ENCODE measurements at regions not wholly inside any gene's neighbourhood (a gene's known extent, or its start where the extent isn't known, plus 50 kb on each side); places are given as distances from the start of the nearest gene placed in this dataset.

- no peak for DNase-seq (ENCODE audit: low spot score)
- no peak for ATAC-seq (ENCODE audit: low FRiP score)
- TF ChIP-seq, protein P1, sequence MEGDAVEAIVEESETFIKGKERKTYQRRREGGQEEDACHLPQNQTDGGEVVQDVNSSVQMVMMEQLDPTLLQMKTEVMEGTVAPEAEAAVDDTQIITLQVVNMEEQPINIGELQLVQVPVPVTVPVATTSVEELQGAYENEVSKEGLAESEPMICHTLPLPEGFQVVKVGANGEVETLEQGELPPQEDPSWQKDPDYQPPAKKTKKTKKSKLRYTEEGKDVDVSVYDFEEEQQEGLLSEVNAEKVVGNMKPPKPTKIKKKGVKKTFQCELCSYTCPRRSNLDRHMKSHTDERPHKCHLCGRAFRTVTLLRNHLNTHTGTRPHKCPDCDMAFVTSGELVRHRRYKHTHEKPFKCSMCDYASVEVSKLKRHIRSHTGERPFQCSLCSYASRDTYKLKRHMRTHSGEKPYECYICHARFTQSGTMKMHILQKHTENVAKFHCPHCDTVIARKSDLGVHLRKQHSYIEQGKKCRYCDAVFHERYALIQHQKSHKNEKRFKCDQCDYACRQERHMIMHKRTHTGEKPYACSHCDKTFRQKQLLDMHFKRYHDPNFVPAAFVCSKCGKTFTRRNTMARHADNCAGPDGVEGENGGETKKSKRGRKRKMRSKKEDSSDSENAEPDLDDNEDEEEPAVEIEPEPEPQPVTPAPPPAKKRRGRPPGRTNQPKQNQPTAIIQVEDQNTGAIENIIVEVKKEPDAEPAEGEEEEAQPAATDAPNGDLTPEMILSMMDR (IDR thresholded peaks at IDR 0.05) = no peak
These were observed 110.7 kb upstream of the APCDD1 start for GRCh38 chr18:10343778-10344177.

GRCh38 chr18:10346749-10347415 is 107.6 kb upstream of the APCDD1 start:
- ATAC-seq (ENCODE audit: low FRiP score) (no peak), DNase-seq (ENCODE audit: low spot score) (no peak)
- TF ChIP-seq, protein P1 (IDR thresholded peaks at IDR 0.05) = no peak

DNA sequence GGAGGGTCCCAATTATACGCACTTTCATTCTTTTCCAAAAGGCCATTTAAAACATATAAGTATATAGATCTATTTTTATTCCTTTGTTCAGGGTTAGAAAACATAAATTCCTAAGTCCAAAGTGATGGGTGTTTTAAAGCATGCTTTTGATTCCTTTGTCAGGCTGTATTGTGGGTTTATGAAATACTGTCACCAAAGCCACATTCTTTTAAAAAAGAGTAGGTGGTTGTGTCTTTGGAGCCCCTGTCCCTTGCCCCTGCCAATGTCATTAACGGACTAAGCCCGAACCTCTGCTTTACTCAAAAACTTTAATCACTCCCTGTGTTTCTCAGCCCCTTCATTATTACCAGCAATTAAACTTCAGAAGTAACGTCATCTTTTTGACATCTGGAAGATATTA is 104.9 kb upstream of the APCDD1 start:
- TF ChIP-seq, protein P1 (IDR thresholded peaks at IDR 0.05) = no peak
- ATAC-seq (ENCODE audit: low FRiP score) (no peak), DNase-seq (ENCODE audit: low spot score) (no peak)

DNA sequence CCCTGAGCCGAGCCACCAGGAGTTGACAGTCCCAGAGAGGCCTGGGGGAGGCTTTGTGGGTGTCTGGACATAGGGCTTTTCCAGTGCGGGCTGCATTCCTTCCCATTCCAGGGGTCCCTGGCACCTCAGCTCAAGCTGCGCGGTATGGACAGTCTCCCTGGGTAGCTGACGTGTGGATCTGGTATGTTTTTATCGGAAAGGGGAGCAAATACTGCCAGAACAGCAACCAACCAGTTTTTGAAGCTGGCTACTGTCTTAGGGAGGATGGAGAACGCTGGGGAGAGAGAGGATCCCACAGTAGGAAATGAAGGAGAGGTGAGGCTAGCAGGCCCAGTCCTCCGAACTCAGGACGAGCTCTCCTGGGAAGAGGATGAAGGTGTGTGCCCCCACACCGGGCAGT is 103.8 kb upstream of the APCDD1 start:
- ATAC-seq (ENCODE audit: low FRiP score) = no peak
- no peak for DNase-seq (ENCODE audit: low spot score)
- TF ChIP-seq, protein P1 (IDR thresholded peaks at IDR 0.05) = no peak

- ATAC-seq (ENCODE audit: low FRiP score) = no peak
- no peak for DNase-seq (ENCODE audit: low spot score)
These were observed 103.1 kb upstream of the APCDD1 start for GRCh38 chr18:10351219-10351818.

GRCh38 chr18:10351858-10352257 is 102.6 kb upstream of the APCDD1 start:
- TF ChIP-seq, protein P1 (IDR thresholded peaks at IDR 0.05) = no peak
- DNase-seq (ENCODE audit: low spot score) (no peak), ATAC-seq (ENCODE audit: low FRiP score) (no peak)

More at GRCh38 chr18:10351219-10351818, 103.1 kb upstream of the APCDD1 start:
- TF ChIP-seq, protein P1 (IDR thresholded peaks at IDR 0.05) = no peak

DNA sequence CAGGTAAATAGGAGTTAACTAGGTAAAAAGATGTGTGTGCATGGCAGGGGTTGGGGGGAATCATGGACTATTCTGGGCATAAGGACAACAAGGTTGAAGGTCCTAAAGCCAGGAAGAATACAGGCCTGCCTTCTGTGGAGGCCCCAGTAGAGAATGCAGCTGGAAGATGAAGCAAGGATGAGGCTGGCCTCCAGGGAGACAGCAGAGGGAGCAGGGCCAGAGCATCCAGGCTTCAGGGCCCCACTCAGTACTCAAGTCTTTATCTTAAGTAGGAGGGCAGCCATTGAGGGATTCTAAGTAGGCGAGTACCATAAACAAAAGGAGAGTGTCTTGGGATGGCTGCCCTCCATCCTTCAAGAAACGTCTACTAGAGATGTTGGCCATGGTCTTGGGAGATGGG is 101.8 kb upstream of the APCDD1 start:
- no peak for DNase-seq (ENCODE audit: low spot score)
- TF ChIP-seq, protein P1 (IDR thresholded peaks at IDR 0.05) = no peak
- no peak for ATAC-seq (ENCODE audit: low FRiP score)
